ENCODE measurements at regions not wholly inside any gene's neighbourhood (a gene's known extent, or its start where the extent isn't known, plus 50 kb on each side); places are given as distances from the start of the nearest gene placed in this dataset.

GRCh38 chr3:106755336-106755735 lies 621.9 kb upstream of the CCDC54 start:
- no peak for DNase-seq (ENCODE audit: low read depth)

GRCh38 chr3:106756901-106757300 lies 620.3 kb upstream of the CCDC54 start:
- no peak for DNase-seq (ENCODE audit: low read depth)

- DNase-seq (ENCODE audit: low read depth), result no peak
Observed at GRCh38 chr3:106758459-106758858, 618.8 kb upstream of the CCDC54 start.

GRCh38 chr3:106759731-106760130 lies 617.5 kb upstream of the CCDC54 start:
- no peak for DNase-seq (ENCODE audit: low read depth)

- no peak for DNase-seq (ENCODE audit: low read depth)
Observed at GRCh38 chr3:106765342-106765741, 611.9 kb upstream of the CCDC54 start.

GRCh38 chr3:106768941-106769480 lies 608.2 kb upstream of the CCDC54 start:
- DNase-seq (ENCODE audit: low read depth), result no peak

- no peak for DNase-seq (ENCODE audit: low read depth)
Observed at GRCh38 chr3:106773795-106774194, 603.4 kb upstream of the CCDC54 start.

GRCh38 chr3:106783231-106783630 lies 594.0 kb upstream of the CCDC54 start:
- no peak for DNase-seq (ENCODE audit: low read depth)

- DNase-seq (ENCODE audit: low read depth), result no peak
Observed at GRCh38 chr3:106789276-106789675, 588.0 kb upstream of the CCDC54 start.

- no peak for DNase-seq (ENCODE audit: low read depth)
Observed at GRCh38 chr3:106792716-106793115, 584.5 kb upstream of the CCDC54 start.

- DNase-seq (ENCODE audit: low read depth), result no peak
Observed at GRCh38 chr3:106794442-106794841, 582.8 kb upstream of the CCDC54 start.

GRCh38 chr3:106795553-106795952 lies 581.7 kb upstream of the CCDC54 start:
- no peak for DNase-seq (ENCODE audit: low read depth)

- no peak for DNase-seq (ENCODE audit: low read depth)
Observed at GRCh38 chr3:106797461-106797860, 579.8 kb upstream of the CCDC54 start.

GRCh38 chr3:106805625-106806024 lies 571.6 kb upstream of the CCDC54 start:
- no peak for DNase-seq (ENCODE audit: low read depth)

GRCh38 chr3:106806964-106807363 lies 570.3 kb upstream of the CCDC54 start:
- no peak for DNase-seq (ENCODE audit: low read depth)

GRCh38 chr3:106809041-106809440 lies 568.2 kb upstream of the CCDC54 start:
- no peak for DNase-seq (ENCODE audit: low read depth)

GRCh38 chr3:106809623-106810299 lies 567.5 kb upstream of the CCDC54 start:
- DNase-seq (ENCODE audit: low read depth), result no peak

- no peak for DNase-seq (ENCODE audit: low read depth)
Observed at GRCh38 chr3:106810300-106810875, 566.9 kb upstream of the CCDC54 start.

- DNase-seq (ENCODE audit: low read depth), result no peak
Observed at GRCh38 chr3:106811376-106811775, 565.9 kb upstream of the CCDC54 start.

GRCh38 chr3:106813742-106814141 lies 563.5 kb upstream of the CCDC54 start:
- DNase-seq (ENCODE audit: low read depth), result no peak

- no peak for DNase-seq (ENCODE audit: low read depth)
Observed at GRCh38 chr3:106814231-106814630, 563.0 kb upstream of the CCDC54 start.

GRCh38 chr3:106816838-106817237 lies 560.4 kb upstream of the CCDC54 start:
- DNase-seq (ENCODE audit: low read depth), result no peak

GRCh38 chr3:106817706-106818105 lies 559.5 kb upstream of the CCDC54 start:
- DNase-seq (ENCODE audit: low read depth), result no peak

- DNase-seq (ENCODE audit: low read depth), result no peak
Observed at GRCh38 chr3:106819440-106819839, 557.8 kb upstream of the CCDC54 start.

Data from T follicular helper cell (primary cell).